ENCODE measurements at regions not wholly inside any gene's neighbourhood (a gene's known extent, or its start where the extent isn't known, plus 50 kb on each side); places are given as distances from the start of the nearest gene placed in this dataset.

DNA sequence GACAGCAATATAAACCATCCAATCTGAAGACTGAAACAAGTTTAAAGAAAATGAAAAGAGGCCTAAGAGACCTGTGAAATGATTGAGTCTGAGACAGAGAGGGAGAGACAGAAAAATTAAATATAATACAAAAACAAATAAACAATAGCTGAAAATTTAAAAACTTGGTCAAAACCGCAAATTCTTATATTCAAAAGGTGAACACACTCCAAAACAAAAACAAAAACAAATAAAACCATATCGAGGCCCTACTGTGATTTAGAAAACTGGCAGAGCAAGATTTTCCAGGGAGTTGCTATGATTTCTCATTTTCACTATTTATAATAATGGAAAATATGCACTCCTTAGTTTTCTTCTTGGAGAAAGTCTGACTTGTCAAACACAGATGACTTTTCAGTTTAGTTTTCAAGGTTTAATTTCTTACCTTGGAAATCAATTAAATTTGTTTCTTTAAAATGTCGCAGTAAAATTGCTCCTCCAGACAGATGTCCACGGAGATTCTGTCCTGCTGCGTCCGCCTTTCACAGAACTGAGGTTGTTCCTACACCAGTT is 1420.3 kb downstream of the UQCRFS1 start:
- H3K4me1 ChIP-seq (ENCODE audit: insufficient read depth) = peaks cover 6% of the 10 kb centered on the region
- DNase-seq = no peak
- 7 to 12% (median 7%) methylated on average over 6 of the region's 6 CpGs for WGBS, 3 donors
- peak overlapping the region; percentile 72 for H3K4me3 ChIP-seq
- H3K27me3 ChIP-seq = no peaks in the 10 kb centered on the region
- no peak for TF ChIP-seq POLR2A (IDR thresholded peaks at IDR 0.05)
- TF ChIP-seq, protein P1, sequence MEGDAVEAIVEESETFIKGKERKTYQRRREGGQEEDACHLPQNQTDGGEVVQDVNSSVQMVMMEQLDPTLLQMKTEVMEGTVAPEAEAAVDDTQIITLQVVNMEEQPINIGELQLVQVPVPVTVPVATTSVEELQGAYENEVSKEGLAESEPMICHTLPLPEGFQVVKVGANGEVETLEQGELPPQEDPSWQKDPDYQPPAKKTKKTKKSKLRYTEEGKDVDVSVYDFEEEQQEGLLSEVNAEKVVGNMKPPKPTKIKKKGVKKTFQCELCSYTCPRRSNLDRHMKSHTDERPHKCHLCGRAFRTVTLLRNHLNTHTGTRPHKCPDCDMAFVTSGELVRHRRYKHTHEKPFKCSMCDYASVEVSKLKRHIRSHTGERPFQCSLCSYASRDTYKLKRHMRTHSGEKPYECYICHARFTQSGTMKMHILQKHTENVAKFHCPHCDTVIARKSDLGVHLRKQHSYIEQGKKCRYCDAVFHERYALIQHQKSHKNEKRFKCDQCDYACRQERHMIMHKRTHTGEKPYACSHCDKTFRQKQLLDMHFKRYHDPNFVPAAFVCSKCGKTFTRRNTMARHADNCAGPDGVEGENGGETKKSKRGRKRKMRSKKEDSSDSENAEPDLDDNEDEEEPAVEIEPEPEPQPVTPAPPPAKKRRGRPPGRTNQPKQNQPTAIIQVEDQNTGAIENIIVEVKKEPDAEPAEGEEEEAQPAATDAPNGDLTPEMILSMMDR (IDR thresholded peaks at IDR 0.05) = no peak
- no peak for TF ChIP-seq EP300 (IDR thresholded peaks at IDR 0.05)
- no peaks in the 10 kb centered on the region for H3K36me3 ChIP-seq
- H3K27ac ChIP-seq = peak overlapping the region in 1 of 2 donors; percentile 89
- H3K9me3 ChIP-seq = no peaks in the 10 kb centered on the region
- intact Hi-C loops (cut with DNase I) = no loop called here

DNA sequence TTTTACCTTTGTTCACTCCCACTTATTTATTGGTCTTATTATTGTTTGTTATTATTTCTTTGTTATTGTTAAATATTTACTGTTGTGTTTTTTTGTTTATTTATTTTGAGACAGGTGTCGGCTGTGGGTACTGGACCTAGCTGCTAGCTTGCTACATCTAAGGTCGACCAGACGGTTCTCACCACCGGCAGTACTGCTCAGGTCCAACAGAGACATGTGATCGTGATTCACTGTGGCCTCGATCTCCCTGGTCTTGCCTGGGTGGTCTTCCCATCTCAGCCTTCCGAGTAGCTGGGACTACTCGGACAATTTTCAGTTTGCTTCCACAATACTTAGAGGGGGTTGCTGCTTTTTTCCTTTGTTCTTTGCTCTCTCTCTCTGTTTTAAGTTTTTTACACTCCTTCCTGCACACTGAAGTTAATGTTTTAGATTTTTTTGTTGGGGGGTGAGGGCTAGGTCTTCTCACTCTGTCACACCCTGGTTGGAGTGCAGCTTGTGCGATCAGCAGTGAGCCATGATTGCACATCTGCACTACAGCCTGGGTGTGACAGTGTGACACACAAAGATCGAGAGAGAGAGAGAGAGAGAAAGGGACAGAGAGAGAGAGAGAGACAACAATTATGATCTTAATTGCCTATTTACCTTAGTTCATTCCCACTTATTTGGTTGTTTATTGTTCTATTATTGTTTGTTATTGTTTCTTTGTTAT is 1432.4 kb downstream of the UQCRFS1 start:
- no peaks in the 10 kb centered on the region for H3K4me1 ChIP-seq (ENCODE audit: insufficient read depth)
- intact Hi-C loops (cut with DNase I) = loop anchor here in 1 of 4 donors (1.0 kb wide), 1 partner anchor 10 kb away; no protein-coding TSS in a partner anchor
- H3K27me3 ChIP-seq = no peaks in the 10 kb centered on the region
- no peak overlapping the region for H3K4me3 ChIP-seq
- no peak for TF ChIP-seq EP300 (IDR thresholded peaks at IDR 0.05)
- TF ChIP-seq, protein P1 (IDR thresholded peaks at IDR 0.05) = no peak
- no peak for TF ChIP-seq POLR2A (IDR thresholded peaks at IDR 0.05)
- WGBS, 3 donors = 80 to 98% (median 96%) methylated on average over 10 of the region's 10 CpGs
- no peak overlapping the region for H3K27ac ChIP-seq
- DNase-seq = no peak
- H3K9me3 ChIP-seq = no peaks in the 10 kb centered on the region
- no peaks in the 10 kb centered on the region for H3K36me3 ChIP-seq

- no peak for TF ChIP-seq EP300 (IDR thresholded peaks at IDR 0.05)
- TF ChIP-seq POLR2A (IDR thresholded peaks at IDR 0.05) = no peak
- TF ChIP-seq, protein P1 (IDR thresholded peaks at IDR 0.05) = no peak
- intact Hi-C loops (cut with DNase I) = no loop called here
- no peak overlapping the region for H3K4me3 ChIP-seq
- H3K4me1 ChIP-seq (ENCODE audit: insufficient read depth) = no peaks in the 10 kb centered on the region
- no peaks in the 10 kb centered on the region for H3K27me3 ChIP-seq
- no peak overlapping the region for H3K27ac ChIP-seq
- 85 to 100% (median 89%) methylated on average over 1 of the region's 1 CpG for WGBS, 3 donors
- no peak for DNase-seq
- no peaks in the 10 kb centered on the region for H3K9me3 ChIP-seq
- no peaks in the 10 kb centered on the region for H3K36me3 ChIP-seq
Measured at GRCh38 chr19:27779954-27780353, 1433.0 kb downstream of the UQCRFS1 start.

DNA sequence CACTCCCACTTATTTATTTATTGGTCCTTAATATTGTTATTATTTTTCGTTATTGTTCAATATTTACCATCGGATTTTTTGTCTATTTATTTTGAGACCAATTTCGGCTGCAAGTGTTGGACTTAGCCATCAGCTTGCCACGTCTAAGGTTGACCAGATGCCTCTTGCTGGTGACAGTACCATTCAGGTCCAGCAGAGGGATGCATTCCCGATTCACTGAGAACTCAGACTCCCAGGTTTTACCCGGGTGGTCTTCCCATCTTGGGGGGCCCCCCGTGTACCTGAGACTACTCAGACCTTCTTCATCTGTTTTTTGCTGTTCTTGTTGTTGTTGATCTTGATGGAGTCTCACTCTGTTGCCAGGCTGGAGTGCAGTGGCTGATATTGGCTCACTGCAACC is 1435.2 kb downstream of the UQCRFS1 start:
- Histone ChIP-seq H3K36me3 (no peaks in the 10 kb centered on the region), H3K27me3 (no peaks in the 10 kb centered on the region), H3K9me3 (no peaks in the 10 kb centered on the region), H3K4me1 (ENCODE audit: insufficient read depth) (no peaks in the 10 kb centered on the region), H3K27ac (no peak overlapping the region), H3K4me3 (no peak overlapping the region)
- TF ChIP-seq POLR2A (IDR thresholded peaks at IDR 0.05) (no peak), EP300 (IDR thresholded peaks at IDR 0.05) (no peak)
- TF ChIP-seq, protein P1 (IDR thresholded peaks at IDR 0.05) = no peak
- intact Hi-C loops (cut with DNase I) = no loop called here
- WGBS, 3 donors = 95 to 97% (median 96%) methylated on average over 7 of the region's 7 CpGs
- DNase-seq = no peak
